Rectal smooth muscle tissue (tissue), 1 donor: ENCODE measurements at regions not wholly inside any gene's neighbourhood (a gene's known extent, or its start where the extent isn't known, plus 50 kb on each side); places are given as distances from the start of the nearest gene placed in this dataset.

ENCODE experiments used
- H3K27ac ChIP-seq: one replicate; pipeline ENCODE4 v1.7.0; 2013; ENCODE audit warnings: low read depth, low read length, inconsistent platforms
- H3K27me3 ChIP-seq: one replicate; pipeline ENCODE4 v1.7.0; 2013; ENCODE audit warnings: low read length; ENCODE audit not compliant: control insufficient read depth, insufficient read depth
- H3K36me3 ChIP-seq: one replicate; pipeline ENCODE4 v1.7.0; 2013; ENCODE audit warnings: low read length; ENCODE audit not compliant: control insufficient read depth, insufficient read depth
- H3K4me1 ChIP-seq: one replicate; pipeline ENCODE4 v1.7.0; 2013; ENCODE audit warnings: low read length; ENCODE audit not compliant: control insufficient read depth, insufficient read depth
- H3K4me3 ChIP-seq: one replicate; pipeline ENCODE4 v1.7.0; 2013; ENCODE audit warnings: low read length
- H3K9ac ChIP-seq: one replicate; pipeline ENCODE4 v1.7.0; 2013; ENCODE audit warnings: low read length

DNA sequence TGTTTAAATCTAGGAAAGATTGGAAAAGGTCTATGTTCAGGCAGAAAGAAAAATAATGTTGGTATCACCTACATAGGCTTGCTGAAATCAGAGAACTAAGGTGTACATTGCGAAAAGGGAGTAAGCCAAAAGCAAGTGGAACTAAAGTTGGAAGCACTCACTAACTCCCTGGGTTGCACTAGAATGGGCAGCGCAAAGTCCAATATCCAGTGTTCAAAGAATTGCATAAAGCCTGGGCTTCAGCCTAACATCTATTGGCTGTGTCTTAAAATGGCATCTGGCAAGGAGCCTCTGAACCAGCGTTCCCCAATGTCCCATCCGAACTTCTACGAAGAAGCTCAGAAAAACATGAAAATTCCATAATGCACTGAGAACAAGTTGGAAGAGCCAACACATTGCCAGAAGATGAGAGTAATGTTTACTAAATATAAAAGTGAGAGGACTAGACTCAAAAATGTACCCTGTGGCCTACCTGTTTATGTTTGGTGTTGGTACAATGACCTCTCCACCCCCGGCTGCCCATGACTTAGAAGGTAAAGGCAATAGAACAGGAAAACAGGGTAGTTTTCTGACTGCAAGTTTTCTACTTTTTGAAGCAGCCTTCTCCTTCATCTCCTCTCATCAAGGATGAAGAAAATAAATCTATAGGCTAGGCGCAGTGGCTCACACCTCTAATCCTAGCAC, 275.9 kb upstream of the GHITM start:
- no peak overlapping the region for H3K27ac ChIP-seq
- H3K27me3 ChIP-seq, result no peaks in the 10 kb centered on the region
- no peaks in the 10 kb centered on the region for H3K4me1 ChIP-seq
- no peak overlapping the region for H3K4me3 ChIP-seq
- no peak overlapping the region for H3K9ac ChIP-seq
- H3K36me3 ChIP-seq, result no peaks in the 10 kb centered on the region

DNA sequence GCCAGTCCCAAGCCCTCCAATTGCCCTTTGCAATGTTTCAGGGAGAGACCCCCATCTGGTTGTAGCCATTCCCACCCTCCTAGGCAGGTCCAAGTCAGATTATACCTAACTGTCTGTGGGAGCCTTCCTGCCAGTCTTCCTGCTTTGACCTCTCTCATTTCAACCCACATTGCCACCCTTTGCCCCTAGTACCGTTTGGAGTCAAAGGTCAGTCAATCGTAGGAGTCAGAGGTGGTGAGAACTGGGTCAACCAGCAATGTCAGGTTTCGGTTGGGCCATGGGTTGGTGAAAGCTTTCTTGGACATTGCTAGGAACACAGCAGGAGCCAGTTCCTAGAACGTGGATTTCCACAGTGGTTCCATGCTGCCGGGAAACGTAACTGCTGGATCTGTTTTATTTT, 269.4 kb upstream of the GHITM start:
- Histone ChIP-seq H3K27ac (no peak overlapping the region), H3K4me3 (no peak overlapping the region), H3K36me3 (no peaks in the 10 kb centered on the region), H3K27me3 (no peaks in the 10 kb centered on the region), H3K4me1 (no peaks in the 10 kb centered on the region), H3K9ac (no peak overlapping the region)

DNA sequence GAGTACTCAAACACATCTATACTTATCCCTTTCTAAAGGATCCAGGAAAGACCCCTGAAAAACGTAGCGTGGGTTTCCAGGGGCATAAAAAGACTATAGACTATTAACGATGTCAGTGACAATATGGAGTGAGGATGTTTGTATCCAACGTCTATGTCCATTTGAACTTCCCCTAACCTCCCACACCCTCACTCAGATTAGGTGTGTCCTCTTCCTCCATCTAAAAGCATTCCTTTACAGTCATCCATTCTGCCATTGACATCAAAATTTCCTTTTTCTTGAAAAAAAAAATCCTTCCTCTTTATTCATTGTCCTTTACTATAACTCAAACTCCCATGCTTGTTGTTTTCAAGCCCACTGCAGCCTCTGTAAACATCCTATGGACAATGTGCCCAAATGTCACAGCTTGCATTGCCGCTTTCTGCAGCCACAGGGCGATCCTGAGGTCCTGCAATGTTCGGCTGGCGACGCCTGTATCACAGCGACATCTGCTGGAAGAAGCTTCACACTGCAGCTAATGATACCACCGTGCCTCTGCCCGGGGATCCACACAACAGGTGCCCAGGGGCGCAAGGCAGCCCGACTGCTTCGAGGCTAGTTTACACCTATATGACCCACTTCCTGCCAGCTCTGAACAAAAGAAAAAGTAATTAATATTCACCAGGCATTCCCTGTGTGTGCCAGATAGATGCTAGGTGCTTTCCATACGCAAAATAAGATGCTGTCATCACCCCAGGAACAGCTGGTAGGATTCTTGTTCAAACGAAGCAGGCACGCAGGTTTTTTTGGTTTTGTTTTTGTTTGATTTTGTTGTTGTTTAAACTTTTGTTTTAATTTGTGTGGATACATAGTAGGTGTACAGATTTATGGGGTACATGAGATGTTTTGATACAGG, 267.9 kb upstream of the GHITM start:
- Histone ChIP-seq H3K27ac (no peak overlapping the region), H3K36me3 (no peaks in the 10 kb centered on the region), H3K27me3 (no peaks in the 10 kb centered on the region), H3K4me3 (no peak overlapping the region), H3K9ac (no peak overlapping the region), H3K4me1 (no peaks in the 10 kb centered on the region)

DNA sequence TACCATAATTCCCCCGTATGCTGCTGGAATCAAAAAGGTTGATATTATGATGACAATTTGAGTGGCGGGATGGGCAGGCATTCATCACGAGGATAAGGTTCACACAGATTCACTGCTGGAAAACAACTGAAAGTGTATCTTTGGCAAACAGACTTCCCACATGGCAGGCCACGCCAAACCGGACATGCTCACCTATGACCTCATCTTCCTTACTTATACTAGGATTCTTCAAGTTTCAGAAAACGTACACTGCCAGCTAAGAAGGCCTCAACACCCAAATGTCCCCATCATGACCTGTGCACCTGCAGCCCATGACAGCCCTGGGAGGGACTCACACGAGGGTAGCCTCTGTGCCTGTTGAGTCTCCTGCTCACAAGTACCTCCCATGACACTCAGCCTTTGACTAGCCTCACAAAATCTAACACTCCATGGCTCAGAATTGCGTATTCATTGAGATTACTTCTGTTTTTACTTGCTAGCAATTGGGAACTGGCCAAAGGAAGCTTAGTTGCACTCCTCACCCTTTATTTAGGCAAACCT, 259.0 kb upstream of the GHITM start:
- Histone ChIP-seq H3K9ac (no peak overlapping the region), H3K27ac (no peak overlapping the region), H3K27me3 (no peaks in the 10 kb centered on the region), H3K36me3 (no peaks in the 10 kb centered on the region), H3K4me1 (peaks cover 3% of the 10 kb centered on the region), H3K4me3 (no peak overlapping the region)

DNA sequence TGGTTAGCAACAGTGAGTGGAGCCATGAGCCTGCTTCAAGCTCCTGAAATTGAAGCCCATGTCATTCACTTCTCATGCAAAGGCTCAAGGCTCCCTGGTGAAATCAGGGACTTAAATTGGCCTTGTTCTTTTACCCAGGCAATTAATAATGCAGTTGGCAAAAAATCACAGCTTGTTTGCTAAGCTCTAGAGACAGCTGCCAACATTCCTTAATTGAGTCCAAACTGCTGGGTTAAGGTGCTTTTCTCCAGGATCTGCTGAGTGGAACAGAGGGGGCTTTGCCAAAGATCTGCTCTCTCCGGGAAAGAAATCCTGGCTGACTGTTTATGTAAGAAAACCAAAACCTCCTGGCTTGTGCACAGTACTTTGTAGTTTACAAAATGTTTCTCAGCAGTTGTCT, 257.6 kb upstream of the GHITM start:
- Histone ChIP-seq H3K4me1 (peaks cover 3% of the 10 kb centered on the region), H3K36me3 (no peaks in the 10 kb centered on the region), H3K9ac (no peak overlapping the region), H3K4me3 (no peak overlapping the region), H3K27ac (no peak overlapping the region), H3K27me3 (no peaks in the 10 kb centered on the region)

DNA sequence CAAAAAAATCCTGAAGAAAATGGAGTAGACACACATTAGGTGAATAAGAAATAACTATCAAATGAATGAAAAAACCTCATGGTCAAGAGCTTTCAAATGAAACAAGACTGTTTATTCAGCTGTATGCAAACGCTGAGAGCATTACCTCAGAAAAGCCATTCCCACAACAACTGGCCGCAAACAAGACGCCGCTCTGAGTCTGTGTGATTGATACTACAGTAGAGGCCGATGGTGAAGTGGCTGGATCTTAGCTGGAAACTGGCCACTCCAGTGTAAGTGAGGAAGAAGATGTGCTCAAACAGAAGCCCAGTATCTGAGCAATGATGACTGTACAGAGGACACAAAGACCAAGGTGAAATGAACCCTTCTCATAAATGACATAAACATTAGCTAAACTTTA, 252.4 kb upstream of the GHITM start:
- Histone ChIP-seq H3K9ac (no peak overlapping the region), H3K36me3 (no peaks in the 10 kb centered on the region), H3K27ac (no peak overlapping the region), H3K27me3 (no peaks in the 10 kb centered on the region), H3K4me1 (no peaks in the 10 kb centered on the region), H3K4me3 (no peak overlapping the region)

DNA sequence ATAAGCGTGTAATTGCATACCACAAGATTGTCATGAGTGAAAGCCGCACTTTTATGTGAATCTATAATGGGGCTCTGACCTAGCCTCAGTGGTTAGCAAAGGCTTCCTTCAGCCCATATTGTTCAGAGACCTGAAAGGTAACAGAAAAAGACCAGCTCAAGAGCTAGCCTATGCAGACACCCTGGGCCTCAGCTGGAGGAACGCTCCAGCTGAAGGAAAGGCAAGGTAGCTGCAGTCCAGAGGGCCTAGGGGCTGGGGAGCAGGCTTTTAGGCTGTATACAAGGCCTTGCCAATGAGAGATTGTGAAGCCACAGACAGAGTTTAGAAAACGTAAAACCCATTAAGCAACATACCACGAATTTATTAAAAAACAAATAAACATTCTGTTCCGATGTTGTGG, 246.6 kb upstream of the GHITM start:
- H3K27ac ChIP-seq, result no peak overlapping the region
- no peaks in the 10 kb centered on the region for H3K27me3 ChIP-seq
- no peak overlapping the region for H3K4me3 ChIP-seq
- no peaks in the 10 kb centered on the region for H3K4me1 ChIP-seq
- no peaks in the 10 kb centered on the region for H3K36me3 ChIP-seq
- no peak overlapping the region for H3K9ac ChIP-seq

DNA sequence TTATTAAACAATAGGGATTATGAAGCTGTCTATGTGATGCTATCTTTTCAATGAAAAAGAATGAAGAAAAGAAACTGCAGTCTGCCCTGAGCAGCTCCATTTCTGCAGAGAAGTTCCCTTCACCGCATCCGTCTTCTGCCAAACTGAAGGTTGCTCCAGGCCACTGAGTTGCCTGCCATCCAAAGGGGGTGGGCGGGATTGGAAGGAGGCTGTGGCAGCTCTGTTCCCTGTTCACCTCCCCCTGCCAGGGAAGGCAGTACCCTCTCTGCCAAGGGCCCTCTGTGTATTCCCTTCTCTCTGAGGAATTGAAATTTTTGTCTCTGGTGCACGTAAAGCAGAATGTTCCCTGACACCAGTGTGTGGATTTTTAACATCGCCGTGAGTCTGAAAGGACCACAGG, 243.1 kb upstream of the GHITM start:
- no peaks in the 10 kb centered on the region for H3K4me1 ChIP-seq
- H3K4me3 ChIP-seq, result no peak overlapping the region
- no peaks in the 10 kb centered on the region for H3K27me3 ChIP-seq
- H3K36me3 ChIP-seq, result no peaks in the 10 kb centered on the region
- H3K9ac ChIP-seq, result no peak overlapping the region
- H3K27ac ChIP-seq, result no peak overlapping the region

DNA sequence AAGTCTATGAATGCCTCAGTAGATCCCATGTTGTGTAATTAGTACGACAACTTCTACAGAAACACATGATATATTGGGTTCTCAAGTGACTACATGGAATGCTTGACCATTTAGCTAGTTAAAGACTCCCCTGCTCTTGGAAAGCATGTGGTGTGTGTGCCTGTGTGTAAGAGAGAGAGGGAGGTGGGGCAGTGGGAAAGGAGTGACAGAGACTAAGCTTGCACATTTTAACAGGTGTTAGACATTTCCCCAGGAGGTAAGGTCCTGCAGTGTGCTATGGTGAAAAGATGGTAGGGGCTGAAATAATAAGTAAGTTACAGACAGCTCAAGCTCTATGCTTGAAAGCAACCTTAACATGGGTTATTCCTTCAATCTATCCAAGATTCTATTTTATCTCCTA, 241.7 kb upstream of the GHITM start:
- no peaks in the 10 kb centered on the region for H3K36me3 ChIP-seq
- no peak overlapping the region for H3K9ac ChIP-seq
- H3K27ac ChIP-seq, result no peak overlapping the region
- no peaks in the 10 kb centered on the region for H3K4me1 ChIP-seq
- no peaks in the 10 kb centered on the region for H3K27me3 ChIP-seq
- H3K4me3 ChIP-seq, result no peak overlapping the region

DNA sequence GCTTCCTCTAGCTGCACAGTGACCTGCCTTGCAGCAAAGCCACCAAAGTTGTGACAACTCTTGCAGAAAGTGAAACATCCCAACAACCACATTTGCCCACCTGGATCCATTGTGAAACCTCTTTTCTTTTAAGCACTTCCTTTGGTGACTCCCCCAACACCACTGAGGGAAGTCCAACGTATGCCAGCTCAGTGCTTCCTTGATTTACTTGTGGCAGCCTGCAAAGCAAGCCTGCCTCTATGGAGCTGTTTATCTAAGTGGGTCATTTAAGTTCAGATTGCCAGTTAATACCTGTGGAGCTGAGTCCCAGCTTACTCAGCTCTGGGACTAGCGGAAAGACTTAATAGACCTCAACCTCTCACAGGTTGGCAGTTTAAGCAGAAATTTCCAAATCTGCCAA, 230.8 kb upstream of the GHITM start:
- Histone ChIP-seq H3K9ac (no peak overlapping the region), H3K36me3 (no peaks in the 10 kb centered on the region), H3K27me3 (no peaks in the 10 kb centered on the region), H3K27ac (no peak overlapping the region), H3K4me3 (no peak overlapping the region), H3K4me1 (no peaks in the 10 kb centered on the region)

DNA sequence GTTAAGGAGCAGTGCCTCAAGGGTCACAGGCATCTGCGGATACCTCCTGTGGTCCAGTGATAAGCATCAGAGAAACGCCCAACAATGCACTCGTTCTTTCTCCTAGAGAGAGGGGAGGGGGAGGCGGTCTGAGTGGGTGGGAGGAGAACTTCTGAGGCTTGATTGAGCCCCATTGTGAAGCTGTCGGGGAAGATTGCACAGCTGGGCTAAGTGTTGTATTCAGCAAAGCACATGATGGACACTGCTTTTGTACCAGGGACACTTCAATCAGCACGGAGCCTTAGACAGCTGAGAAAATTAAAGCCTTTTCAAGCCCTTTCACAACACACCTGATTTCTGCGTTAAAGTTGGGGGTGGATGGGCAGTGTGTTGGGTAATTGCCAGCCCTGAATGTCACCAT, 230.3 kb upstream of the GHITM start:
- Histone ChIP-seq H3K36me3 (no peaks in the 10 kb centered on the region), H3K4me1 (no peaks in the 10 kb centered on the region), H3K4me3 (no peak overlapping the region), H3K9ac (no peak overlapping the region), H3K27me3 (no peaks in the 10 kb centered on the region), H3K27ac (no peak overlapping the region)

DNA sequence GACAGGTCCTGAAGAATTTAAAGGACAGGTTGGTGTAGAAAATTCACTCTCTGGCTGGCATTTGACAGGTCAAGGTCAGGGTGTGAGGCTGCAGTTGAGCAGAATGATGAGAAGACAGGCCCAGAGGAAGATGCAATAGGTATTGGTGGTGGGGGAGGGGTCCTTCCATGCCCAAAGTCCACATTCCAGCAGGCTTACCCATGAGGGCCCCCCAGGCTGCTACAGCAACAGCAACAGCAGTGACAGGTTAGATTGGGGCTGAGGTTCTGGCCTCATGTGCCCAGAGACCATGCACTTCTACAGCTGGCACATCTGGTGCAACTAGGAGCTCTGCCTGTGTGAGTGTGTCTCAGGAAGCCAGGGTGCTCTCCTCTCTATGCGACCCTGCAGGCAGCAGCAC, 223.5 kb upstream of the GHITM start:
- Histone ChIP-seq H3K27ac (no peak overlapping the region), H3K9ac (no peak overlapping the region), H3K27me3 (no peaks in the 10 kb centered on the region), H3K36me3 (no peaks in the 10 kb centered on the region), H3K4me1 (no peaks in the 10 kb centered on the region), H3K4me3 (no peak overlapping the region)
